ENCODE measurements at regions not wholly inside any gene's neighbourhood (a gene's known extent, or its start where the extent isn't known, plus 50 kb on each side); places are given as distances from the start of the nearest gene placed in this dataset.

DNA sequence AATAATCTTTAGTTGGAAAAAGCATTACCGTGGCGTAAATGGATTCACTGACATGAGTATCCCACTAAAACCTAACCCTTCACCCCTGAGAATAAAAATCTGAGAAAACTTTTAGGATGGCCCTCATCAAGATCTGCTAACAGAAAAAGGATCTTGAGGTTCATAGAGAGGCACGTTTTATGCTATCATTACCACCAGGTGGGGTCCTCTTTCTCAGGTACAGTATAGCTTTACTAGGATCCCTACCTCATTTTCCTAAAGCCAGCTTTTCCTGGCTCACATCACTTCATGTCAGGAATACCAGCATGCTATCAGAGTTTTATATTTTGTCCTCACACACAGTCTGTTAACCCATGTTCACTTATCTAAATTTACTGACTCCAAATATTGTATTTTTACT lies 173.7 kb downstream of the POM121L12 start:
- ChIA-PET POLR2A (no interaction called here), CTCF (interaction anchor here (0.6 kb wide), 2 partner anchors 586 to 1453 kb away, joined by 3 read pairs; no protein-coding TSS in a partner anchor)
- TF ChIP-seq FOSB (CRISPR knock-in tag; IDR thresholded peaks at IDR 0.05): no peak
- TF ChIP-seq ZSCAN20 (CRISPR knock-in tag; IDR thresholded peaks at IDR 0.05): no peak
- TF ChIP-seq KDM1A (IDR thresholded peaks at IDR 0.05; ENCODE audit: low read depth): no peak
- no peak for TF ChIP-seq FOSL2 (IDR thresholded peaks at IDR 0.05)
- no peak for TF ChIP-seq FOSL2 (CRISPR knock-in tag; IDR thresholded peaks at IDR 0.05)
- TF ChIP-seq, protein P1, sequence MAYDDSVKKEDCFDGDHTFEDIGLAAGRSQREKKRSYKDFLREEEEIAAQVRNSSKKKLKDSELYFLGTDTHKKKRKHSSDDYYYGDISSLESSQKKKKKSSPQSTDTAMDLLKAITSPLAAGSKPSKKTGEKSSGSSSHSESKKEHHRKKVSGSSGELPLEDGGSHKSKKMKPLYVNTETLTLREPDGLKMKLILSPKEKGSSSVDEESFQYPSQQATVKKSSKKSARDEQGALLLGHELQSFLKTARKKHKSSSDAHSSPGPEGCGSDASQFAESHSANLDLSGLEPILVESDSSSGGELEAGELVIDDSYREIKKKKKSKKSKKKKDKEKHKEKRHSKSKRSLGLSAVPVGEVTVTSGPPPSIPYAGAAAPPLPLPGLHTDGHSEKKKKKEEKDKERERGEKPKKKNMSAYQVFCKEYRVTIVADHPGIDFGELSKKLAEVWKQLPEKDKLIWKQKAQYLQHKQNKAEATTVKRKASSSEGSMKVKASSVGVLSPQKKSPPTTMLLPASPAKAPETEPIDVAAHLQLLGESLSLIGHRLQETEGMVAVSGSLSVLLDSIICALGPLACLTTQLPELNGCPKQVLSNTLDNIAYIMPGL (CRISPR knock-in tag; IDR thresholded peaks at IDR 0.05; ENCODE audit: borderline replicate concordance): no peak
- no peak for TF ChIP-seq CBX8 (IDR thresholded peaks at IDR 0.05)
- no peak for TF ChIP-seq POLR2AphosphoS2 (conservative IDR thresholded peaks at IDR 0.05; ENCODE audit: low read length)
- no peak for FAIRE-seq
- Histone ChIP-seq H3K4me1 (no peaks in the 10 kb centered on the region), H3K27ac (no peak overlapping the region), H3K9me3 (no peaks in the 10 kb centered on the region), H3K4me3 (no peak overlapping the region), H3K4me2 (no peak overlapping the region)
- ATAC-seq: no peak
- WGBS (ENCODE audit: missing lambda C conversion rate): 4% methylated on average over 3 of the region's 3 CpGs
- no peak for DNase-seq (ENCODE audit: low read depth in 1 of 2, low spot score in 1 of 2)

DNA sequence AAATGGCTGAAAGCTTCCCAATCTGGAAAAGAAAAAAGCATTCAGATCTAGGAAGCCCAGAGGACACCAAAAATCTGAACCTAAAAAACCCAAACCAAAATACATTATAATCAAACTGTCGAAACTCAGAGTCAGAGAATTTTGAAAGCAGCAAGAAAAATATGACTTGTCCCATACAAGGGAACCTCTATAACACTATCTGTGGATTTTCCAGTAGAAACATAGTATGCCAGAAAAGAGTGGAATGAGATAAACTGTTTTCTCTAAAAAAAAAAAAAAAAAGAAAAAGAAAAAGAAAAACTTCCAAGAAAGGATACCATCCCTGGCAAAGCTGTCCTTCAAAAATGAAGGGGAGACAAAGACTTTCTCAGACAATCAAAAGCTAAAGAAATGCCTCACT lies 179.0 kb downstream of the POM121L12 start:
- no peak for DNase-seq (ENCODE audit: low read depth in 1 of 2, low spot score in 1 of 2)
- no peak overlapping the region for H3K27ac ChIP-seq
- no peaks in the 10 kb centered on the region for H3K4me1 ChIP-seq
- WGBS (ENCODE audit: missing lambda C conversion rate): 0% methylated on average over 1 of the region's 1 CpG
- ChIA-PET POLR2A (no interaction called here), CTCF (no interaction called here)
- H3K4me3 ChIP-seq: no peak overlapping the region
- no peak overlapping the region for H3K4me2 ChIP-seq
- no peak for FAIRE-seq
- TF ChIP-seq JUNB (IDR thresholded peaks at IDR 0.05): no peak
- no peak for TF ChIP-seq ZFP36 (IDR thresholded peaks at IDR 0.05; ENCODE audit: borderline replicate concordance, partially characterized antibody)
- TF ChIP-seq, protein P2, sequence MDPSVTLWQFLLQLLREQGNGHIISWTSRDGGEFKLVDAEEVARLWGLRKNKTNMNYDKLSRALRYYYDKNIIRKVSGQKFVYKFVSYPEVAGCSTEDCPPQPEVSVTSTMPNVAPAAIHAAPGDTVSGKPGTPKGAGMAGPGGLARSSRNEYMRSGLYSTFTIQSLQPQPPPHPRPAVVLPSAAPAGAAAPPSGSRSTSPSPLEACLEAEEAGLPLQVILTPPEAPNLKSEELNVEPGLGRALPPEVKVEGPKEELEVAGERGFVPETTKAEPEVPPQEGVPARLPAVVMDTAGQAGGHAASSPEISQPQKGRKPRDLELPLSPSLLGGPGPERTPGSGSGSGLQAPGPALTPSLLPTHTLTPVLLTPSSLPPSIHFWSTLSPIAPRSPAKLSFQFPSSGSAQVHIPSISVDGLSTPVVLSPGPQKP (IDR thresholded peaks at IDR 0.05; ENCODE audit: low read depth, low read length): no peak
- TF ChIP-seq, protein P3, sequence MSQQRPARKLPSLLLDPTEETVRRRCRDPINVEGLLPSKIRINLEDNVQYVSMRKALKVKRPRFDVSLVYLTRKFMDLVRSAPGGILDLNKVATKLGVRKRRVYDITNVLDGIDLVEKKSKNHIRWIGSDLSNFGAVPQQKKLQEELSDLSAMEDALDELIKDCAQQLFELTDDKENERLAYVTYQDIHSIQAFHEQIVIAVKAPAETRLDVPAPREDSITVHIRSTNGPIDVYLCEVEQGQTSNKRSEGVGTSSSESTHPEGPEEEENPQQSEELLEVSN (IDR thresholded peaks at IDR 0.05; ENCODE audit: borderline replicate concordance, low read depth): no peak
- no peak for TF ChIP-seq MAFK (IDR thresholded peaks at IDR 0.05; ENCODE audit: partially characterized antibody)
- no peak for ATAC-seq
- no peaks in the 10 kb centered on the region for H3K9me3 ChIP-seq

DNA sequence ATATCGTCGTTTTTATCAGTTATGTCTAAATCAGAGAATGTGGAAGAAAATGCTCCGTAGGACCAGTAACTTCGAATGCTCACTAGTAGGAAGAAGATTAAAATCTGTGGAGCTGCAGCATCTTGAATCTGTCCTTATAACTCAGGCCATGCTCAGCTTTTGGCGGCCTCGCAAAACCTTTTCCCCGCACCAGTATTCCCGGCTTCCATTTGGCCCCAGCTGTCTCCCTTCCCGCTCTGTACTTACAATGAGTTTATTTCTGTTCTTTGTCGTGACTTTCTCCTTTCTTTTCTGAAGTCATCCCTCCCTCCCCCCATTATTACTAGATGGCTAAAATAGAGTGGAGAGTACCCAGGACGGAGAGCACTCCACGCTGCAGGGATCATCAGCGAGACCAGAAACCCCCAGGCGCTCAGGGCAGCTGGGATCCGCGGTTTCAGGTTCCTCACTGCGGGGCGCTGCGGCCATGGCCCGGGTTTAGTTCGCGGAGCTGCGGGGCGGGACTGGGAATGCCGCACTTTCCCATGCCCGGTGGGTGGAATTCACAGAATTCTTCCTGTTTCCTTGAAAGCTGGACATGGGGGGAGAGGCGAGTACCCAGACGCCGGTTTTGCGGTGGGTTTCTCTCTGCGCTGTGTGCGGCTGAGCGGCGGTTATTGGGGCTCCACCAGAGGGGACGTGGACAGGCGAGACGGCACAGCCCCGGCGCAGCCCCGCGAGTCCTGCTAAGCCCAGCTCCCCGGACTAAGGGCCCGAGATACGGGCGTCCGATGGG lies 183.5 kb downstream of the POM121L12 start:
- Histone ChIP-seq H3K4me3 (no peak overlapping the region), H3K9me3 (no peaks in the 10 kb centered on the region), H3K4me2 (peak overlapping the region; percentile 43; the same call in 2 of the 3 replicates), H3K27ac (no peak overlapping the region), H3K4me1 (no peaks in the 10 kb centered on the region)
- no peak for DNase-seq (ENCODE audit: low read depth in 1 of 2, low spot score in 1 of 2)
- peak in 1 of 2 experiments; percentile 36; a peak in 1 of 6 replicates for ATAC-seq
- 6% methylated on average over 33 of the region's 46 CpGs for WGBS (ENCODE audit: missing lambda C conversion rate)
- ChIA-PET CTCF (no interaction called here), POLR2A (no interaction called here)
- no peak for FAIRE-seq
- TF ChIP-seq, protein P3 (IDR thresholded peaks at IDR 0.05; ENCODE audit: borderline replicate concordance, low read depth): no peak
- no peak for TF ChIP-seq ESRRA (IDR thresholded peaks at IDR 0.05; ENCODE audit: borderline replicate concordance, low read length)
- TF ChIP-seq, protein P4, sequence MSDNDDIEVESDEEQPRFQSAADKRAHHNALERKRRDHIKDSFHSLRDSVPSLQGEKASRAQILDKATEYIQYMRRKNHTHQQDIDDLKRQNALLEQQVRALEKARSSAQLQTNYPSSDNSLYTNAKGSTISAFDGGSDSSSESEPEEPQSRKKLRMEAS (IDR thresholded peaks at IDR 0.05): no peak
- TF ChIP-seq FOSB (CRISPR knock-in tag; IDR thresholded peaks at IDR 0.05): no peak
